Gastrocnemius medialis (tissue), 4 donors: ENCODE measurements at regions not wholly inside any gene's neighbourhood (a gene's known extent, or its start where the extent isn't known, plus 50 kb on each side); places are given as distances from the start of the nearest gene placed in this dataset.

Source experiments
- ATAC-seq, 2 donors: fragments of 150-250 bp; one replicate each; pipeline ENCODE4 v1.9.1; 2016
- DNase-seq, 2 donors: peaks; one replicate each; pipeline ENCODE4 v3.0.0-alpha.2; 2019
- H3K27ac ChIP-seq, 4 donors: fragments of 200-600 bp; sonication (generic); 1 replicate in 1 of 4; 2 replicates in 3 of 4; pipeline ENCODE4 v1.5.1; 2016 to 2018; ENCODE audit warnings: mild to moderate bottlenecking in 2 of 4, moderate library complexity in 1 of 4
- H3K27me3 ChIP-seq, 3 donors: fragments of 200-600 bp; sonication (generic) in 2 of 3; 1 replicate in 1 of 3; 2 replicates in 2 of 3; pipeline versions ENCODE4 v1.5.1 to v1.6.0; 2016 to 2019; ENCODE audit warnings: mild to moderate bottlenecking in 1 of 3, moderate library complexity in 1 of 3
- H3K36me3 ChIP-seq, 2 donors: fragments of 200-600 bp; sonication (generic) in 1 of 2; one replicate each; pipeline ENCODE4 v1.5.1; 2017 to 2018
- H3K4me1 ChIP-seq, 2 donors: fragments of 200-600 bp; sonication (generic) in 1 of 2; one replicate each; pipeline ENCODE4 v1.5.1; 2016 to 2017; ENCODE audit warnings: mild to moderate bottlenecking in 2 of 2
- H3K4me3 ChIP-seq, 4 donors: fragments of 200-600 bp; sonication (generic) in 3 of 4; 1 replicate in 1 of 4; 2 replicates in 3 of 4; pipeline ENCODE4 v1.5.1; 2016 to 2019; ENCODE audit warnings: mild to moderate bottlenecking in 2 of 4
- H3K9me3 ChIP-seq, 3 donors: fragments of 200-600 bp; sonication (generic) in 2 of 3; 1 replicate in 1 of 3; 2 replicates in 2 of 3; pipeline ENCODE4 v1.5.1; 2016 to 2019
- POLR2A ChIP-seq, 2 donors: fragments of 450-650 bp; IDR thresholded peaks; one replicate each; pipeline ENCODE4 v1.6.1; 2017; ENCODE audit warnings: antibody characterized with exemption in 2 of 2, mild to moderate bottlenecking in 2 of 2, moderate library complexity in 2 of 2
- in situ Hi-C, 4 donors: fragments of 200-750 bp; cut with MboI; loops; one replicate each; pipeline versions ENCODE4 v1.15.0 to v1.8.0; 2017; ENCODE audit warnings: low sequenced_read_pairs in 4 of 4
- intact Hi-C: fragments of 100-400 bp; cut with DNase I; formaldehyde crosslinking; loops from one replicate; pipeline ENCODE4 v1.15.1; 2023; ENCODE audit warnings: low total_unique reads
- TF ChIP-seq, protein P1 (sequence below), 5 experiments: fragments of 450-650 bp in 3 of 5; fragments of 200-600 bp in 2 of 5; sonication (generic) in 2 of 5; IDR thresholded peaks in 4 of 5; conservative IDR thresholded peaks in 1 of 5; 1 replicate in 4 of 5; 2 replicates in 1 of 5; pipeline ENCODE4 v1.5.1; 2016 to 2019; ENCODE audit warnings: antibody characterized with exemption in 5 of 5, mild to moderate bottlenecking in 3 of 5, moderate library complexity in 3 of 5

DNA sequence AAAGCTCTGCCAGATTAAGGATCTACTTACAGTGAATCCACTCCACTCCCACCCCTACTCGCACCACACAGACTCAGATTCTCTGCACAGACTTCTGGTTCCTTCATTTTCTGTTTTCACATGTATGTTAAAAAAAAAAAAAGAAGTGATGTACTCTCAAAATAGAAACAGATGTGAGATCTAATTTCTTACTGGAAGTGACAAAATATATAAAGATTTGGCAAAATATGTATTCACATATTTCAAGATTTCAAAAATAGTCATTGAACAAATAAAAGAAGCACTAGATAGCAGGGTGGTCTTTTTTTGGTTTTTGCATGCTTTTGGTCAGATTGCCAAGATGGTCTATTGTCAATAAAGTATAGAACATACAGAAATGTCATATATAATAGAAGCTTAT is 379.2 kb downstream of the TMEM167A start:
- Histone ChIP-seq H3K4me1 (no peaks in the 10 kb centered on the region), H3K27ac (no peak overlapping the region), H3K9me3 (no peaks in the 10 kb centered on the region), H3K27me3 (no peaks in the 10 kb centered on the region), H3K4me3 (no peak overlapping the region), H3K36me3 (no peaks in the 10 kb centered on the region)
- ATAC-seq = no peak
- in situ Hi-C loops = no loop called here
- intact Hi-C loops = no loop called here
- TF ChIP-seq, protein P1, sequence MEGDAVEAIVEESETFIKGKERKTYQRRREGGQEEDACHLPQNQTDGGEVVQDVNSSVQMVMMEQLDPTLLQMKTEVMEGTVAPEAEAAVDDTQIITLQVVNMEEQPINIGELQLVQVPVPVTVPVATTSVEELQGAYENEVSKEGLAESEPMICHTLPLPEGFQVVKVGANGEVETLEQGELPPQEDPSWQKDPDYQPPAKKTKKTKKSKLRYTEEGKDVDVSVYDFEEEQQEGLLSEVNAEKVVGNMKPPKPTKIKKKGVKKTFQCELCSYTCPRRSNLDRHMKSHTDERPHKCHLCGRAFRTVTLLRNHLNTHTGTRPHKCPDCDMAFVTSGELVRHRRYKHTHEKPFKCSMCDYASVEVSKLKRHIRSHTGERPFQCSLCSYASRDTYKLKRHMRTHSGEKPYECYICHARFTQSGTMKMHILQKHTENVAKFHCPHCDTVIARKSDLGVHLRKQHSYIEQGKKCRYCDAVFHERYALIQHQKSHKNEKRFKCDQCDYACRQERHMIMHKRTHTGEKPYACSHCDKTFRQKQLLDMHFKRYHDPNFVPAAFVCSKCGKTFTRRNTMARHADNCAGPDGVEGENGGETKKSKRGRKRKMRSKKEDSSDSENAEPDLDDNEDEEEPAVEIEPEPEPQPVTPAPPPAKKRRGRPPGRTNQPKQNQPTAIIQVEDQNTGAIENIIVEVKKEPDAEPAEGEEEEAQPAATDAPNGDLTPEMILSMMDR (IDR thresholded peaks at IDR 0.05 in 4 of 5, conservative IDR thresholded peaks at IDR 0.05 in 1 of 5) = no peak
- no peak for TF ChIP-seq POLR2A (IDR thresholded peaks at IDR 0.05)
- DNase-seq = no peak

DNA sequence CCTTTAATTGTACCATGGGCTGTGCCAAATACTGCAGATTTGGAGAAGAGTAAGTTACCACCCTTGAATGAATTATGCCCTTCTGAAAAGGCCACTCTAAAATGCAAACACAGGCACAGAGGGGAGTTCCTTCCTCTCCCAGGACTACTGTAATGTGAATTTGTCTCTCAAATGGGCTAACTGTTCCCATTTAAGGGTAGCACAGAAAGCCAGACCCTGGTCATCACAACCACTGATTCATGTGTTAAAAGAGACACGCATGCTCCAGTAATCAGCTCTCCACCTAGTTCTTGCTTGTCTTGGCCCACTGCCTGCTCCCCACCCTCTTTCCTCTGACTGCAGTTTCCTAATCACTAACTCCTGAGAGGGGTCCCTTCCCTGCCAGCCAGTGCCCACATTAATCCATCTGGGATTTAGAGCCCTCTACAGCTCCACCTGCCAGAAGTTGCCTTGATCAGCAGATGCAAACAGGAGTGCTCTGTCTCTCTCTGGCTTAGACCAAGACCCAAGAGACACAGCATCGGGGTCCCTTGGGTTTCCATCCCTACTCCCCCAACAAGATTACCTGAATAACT is 382.4 kb downstream of the TMEM167A start:
- Histone ChIP-seq H3K9me3 (no peaks in the 10 kb centered on the region), H3K27ac (no peak overlapping the region), H3K36me3 (no peaks in the 10 kb centered on the region), H3K4me3 (no peak overlapping the region), H3K27me3 (no peaks in the 10 kb centered on the region), H3K4me1 (no peaks in the 10 kb centered on the region)
- no peak for DNase-seq
- no peak for ATAC-seq
- TF ChIP-seq, protein P1 (IDR thresholded peaks at IDR 0.05 in 4 of 5, conservative IDR thresholded peaks at IDR 0.05 in 1 of 5) = no peak
- no peak for TF ChIP-seq POLR2A (IDR thresholded peaks at IDR 0.05)
- in situ Hi-C loops = no loop called here
- intact Hi-C loops = no loop called here

DNA sequence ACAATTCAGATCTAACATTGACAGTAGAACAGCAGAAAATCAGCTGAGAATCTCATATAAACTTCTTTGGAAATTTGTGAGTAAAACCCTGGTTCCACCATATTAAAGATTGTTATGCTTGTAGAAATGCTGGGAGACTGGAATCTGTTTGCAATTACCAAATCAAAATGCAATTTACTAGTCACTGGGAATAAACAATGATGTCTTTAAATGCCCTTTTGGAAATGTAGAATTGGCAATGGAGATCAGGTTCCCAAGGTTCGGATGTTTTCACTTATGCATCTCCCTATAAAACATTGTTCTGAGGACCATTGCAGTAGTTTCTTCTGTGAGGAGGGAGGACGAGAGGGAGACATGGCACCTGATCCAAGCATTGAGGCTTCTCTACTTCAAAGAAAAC is 384.4 kb downstream of the TMEM167A start:
- H3K27me3 ChIP-seq = no peaks in the 10 kb centered on the region
- DNase-seq = no peak
- H3K9me3 ChIP-seq = no peaks in the 10 kb centered on the region
- TF ChIP-seq, protein P1 (IDR thresholded peaks at IDR 0.05 in 4 of 5, conservative IDR thresholded peaks at IDR 0.05 in 1 of 5) = no peak
- no peaks in the 10 kb centered on the region for H3K4me1 ChIP-seq
- intact Hi-C loops = no loop called here
- no peak overlapping the region for H3K4me3 ChIP-seq
- ATAC-seq = no peak
- in situ Hi-C loops = no loop called here
- no peaks in the 10 kb centered on the region for H3K36me3 ChIP-seq
- H3K27ac ChIP-seq = no peak overlapping the region

DNA sequence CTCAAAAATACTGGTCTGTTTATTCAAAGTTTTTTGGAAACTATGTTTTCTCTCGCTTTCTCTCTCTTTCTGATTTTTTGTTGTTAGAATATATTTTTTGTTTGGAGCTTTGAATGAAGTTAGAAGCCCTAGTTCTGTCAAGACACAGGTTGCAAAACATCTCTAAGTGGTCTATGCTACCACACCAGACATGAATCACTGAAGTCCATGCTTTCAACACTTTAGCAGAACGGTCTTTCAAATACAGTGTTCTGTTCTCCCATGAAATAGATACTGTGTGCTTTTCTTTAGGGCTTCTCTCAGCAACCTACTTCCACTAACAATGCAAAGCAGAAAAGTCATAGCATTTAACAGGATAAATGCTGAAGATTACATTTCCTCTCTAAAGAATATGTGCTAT is 392.5 kb downstream of the TMEM167A start:
- H3K4me3 ChIP-seq = no peak overlapping the region
- H3K4me1 ChIP-seq = no peaks in the 10 kb centered on the region
- DNase-seq (no peak), ATAC-seq (no peak)
- intact Hi-C loops = no loop called here
- in situ Hi-C loops = no loop called here
- no peaks in the 10 kb centered on the region for H3K27me3 ChIP-seq
- no peak overlapping the region for H3K27ac ChIP-seq
- H3K36me3 ChIP-seq = no peaks in the 10 kb centered on the region
- no peak for TF ChIP-seq POLR2A (IDR thresholded peaks at IDR 0.05)
- TF ChIP-seq, protein P1 (IDR thresholded peaks at IDR 0.05 in 4 of 5, conservative IDR thresholded peaks at IDR 0.05 in 1 of 5) = no peak
- no peaks in the 10 kb centered on the region for H3K9me3 ChIP-seq

DNA sequence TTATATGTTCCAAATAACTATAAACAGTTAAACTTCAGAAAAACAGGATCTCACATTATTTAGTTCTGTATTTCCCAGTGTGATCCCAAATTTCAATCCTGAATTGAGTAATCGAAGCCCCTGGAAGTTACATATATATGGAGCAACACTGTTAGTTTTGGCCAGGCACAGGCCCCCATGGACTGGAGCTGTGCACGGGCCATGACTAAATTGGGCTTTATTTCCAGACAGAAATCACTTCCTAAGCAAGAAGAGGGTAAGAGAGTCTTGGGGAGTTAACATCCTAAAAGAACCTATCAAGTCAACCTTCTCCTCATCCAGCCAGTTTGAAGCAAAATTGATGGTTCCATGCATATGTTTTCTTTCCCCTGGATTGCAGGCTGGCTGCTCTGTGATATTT is 393.0 kb downstream of the TMEM167A start:
- TF ChIP-seq, protein P1 (IDR thresholded peaks at IDR 0.05 in 4 of 5, conservative IDR thresholded peaks at IDR 0.05 in 1 of 5) = no peak
- no peak for TF ChIP-seq POLR2A (IDR thresholded peaks at IDR 0.05)
- no peaks in the 10 kb centered on the region for H3K27me3 ChIP-seq
- H3K4me1 ChIP-seq = no peaks in the 10 kb centered on the region
- H3K36me3 ChIP-seq = no peaks in the 10 kb centered on the region
- intact Hi-C loops = no loop called here
- in situ Hi-C loops = no loop called here
- no peak for ATAC-seq
- no peak for DNase-seq
- no peaks in the 10 kb centered on the region for H3K9me3 ChIP-seq
- H3K27ac ChIP-seq = no peak overlapping the region
- no peak overlapping the region for H3K4me3 ChIP-seq
